ENCODE measurements at regions not wholly inside any gene's neighbourhood (a gene's known extent, or its start where the extent isn't known, plus 50 kb on each side); places are given as distances from the start of the nearest gene placed in this dataset.

GRCh38 chr3:13195374-13195773 lies 122.1 kb upstream of the IQSEC1 start:
- H3K4me3 ChIP-seq (replicated peaks; ENCODE audit: insufficient read depth, low read length) = no peak overlapping the region
- TF ChIP-seq SPI1 (IDR thresholded peaks at IDR 0.05; ENCODE audit: borderline replicate concordance, low read depth) (no peak), CTCF (IDR thresholded peaks at IDR 0.05; ENCODE audit: insufficient read depth, low read length) (no peak), GABPA (IDR thresholded peaks at IDR 0.05; ENCODE audit: low read depth) (no peak), POLR2AphosphoS5 (IDR thresholded peaks at IDR 0.05; ENCODE audit: low read depth) (no peak), REST (IDR thresholded peaks at IDR 0.05; ENCODE audit: insufficient replicate concordance, low read depth) (no peak)
- DNase-seq (ENCODE audit: low read depth in 1 of 2, low spot score in 1 of 2) = no peak
- no peak overlapping the region for H3K27ac ChIP-seq (replicated peaks)
- no peaks in the 10 kb centered on the region for H3K27me3 ChIP-seq (ENCODE audit: insufficient read depth, poor library complexity, severe bottlenecking)

- H3K4me3 ChIP-seq (replicated peaks; ENCODE audit: insufficient read depth, low read length) = no peak overlapping the region
- TF ChIP-seq CTCF (IDR thresholded peaks at IDR 0.05; ENCODE audit: insufficient read depth, low read length) = no peak
- no peak for TF ChIP-seq REST (IDR thresholded peaks at IDR 0.05; ENCODE audit: insufficient replicate concordance, low read depth)
- TF ChIP-seq POLR2AphosphoS5 (IDR thresholded peaks at IDR 0.05; ENCODE audit: low read depth) = no peak
- TF ChIP-seq GABPA (IDR thresholded peaks at IDR 0.05; ENCODE audit: low read depth) = no peak
- TF ChIP-seq SPI1 (IDR thresholded peaks at IDR 0.05; ENCODE audit: borderline replicate concordance, low read depth) = no peak
- no peaks in the 10 kb centered on the region for H3K27me3 ChIP-seq (ENCODE audit: insufficient read depth, poor library complexity, severe bottlenecking)
- DNase-seq (ENCODE audit: low read depth in 1 of 2, low spot score in 1 of 2) = no peak
- H3K27ac ChIP-seq (replicated peaks) = no peak overlapping the region
Measured at GRCh38 chr3:13194285-13195209, 121.3 kb upstream of the IQSEC1 start.

- Histone ChIP-seq H3K27me3 (ENCODE audit: insufficient read depth, poor library complexity, severe bottlenecking) (no peaks in the 10 kb centered on the region), H3K4me3 (replicated peaks; ENCODE audit: insufficient read depth, low read length) (no peak overlapping the region), H3K27ac (replicated peaks) (no peak overlapping the region)
- no peak for DNase-seq (ENCODE audit: low read depth in 1 of 2, low spot score in 1 of 2)
- TF ChIP-seq SPI1 (IDR thresholded peaks at IDR 0.05; ENCODE audit: borderline replicate concordance, low read depth) (no peak), POLR2AphosphoS5 (IDR thresholded peaks at IDR 0.05; ENCODE audit: low read depth) (no peak), GABPA (IDR thresholded peaks at IDR 0.05; ENCODE audit: low read depth) (no peak), REST (IDR thresholded peaks at IDR 0.05; ENCODE audit: insufficient replicate concordance, low read depth) (no peak), CTCF (IDR thresholded peaks at IDR 0.05; ENCODE audit: insufficient read depth, low read length) (no peak)
Measured at GRCh38 chr3:13193320-13194284, 120.4 kb upstream of the IQSEC1 start.

Measured in HL-60 (cell line).